ENCODE measurements at regions not wholly inside any gene's neighbourhood (a gene's known extent, or its start where the extent isn't known, plus 50 kb on each side); places are given as distances from the start of the nearest gene placed in this dataset.

DNA sequence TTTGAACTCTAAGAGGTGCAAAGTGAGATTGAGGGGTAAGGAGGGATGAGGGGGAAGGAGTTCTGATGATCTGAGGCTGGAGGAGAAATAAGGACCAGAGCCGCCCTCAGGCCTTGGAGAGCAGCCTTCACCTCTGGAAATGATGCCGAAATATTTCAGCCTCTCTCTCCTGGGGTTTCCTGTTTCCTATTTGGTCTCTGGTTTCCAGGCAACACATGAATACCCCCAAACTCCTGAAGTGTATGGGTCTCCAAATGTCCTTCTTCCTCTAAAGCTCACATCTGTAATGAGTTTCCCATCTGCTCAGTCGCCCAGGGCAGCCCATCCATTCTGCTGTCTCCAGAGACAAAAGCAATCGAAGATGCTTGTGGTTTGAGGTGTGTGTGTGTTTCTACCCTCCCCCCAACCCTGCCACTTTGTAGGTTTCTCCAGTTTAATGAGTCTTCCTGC lies 52.0 kb upstream of the FAM20B start:
- DNase-seq, result no peak
- Histone ChIP-seq H3K4me1 (ENCODE audit: insufficient read depth, low read length) (no peaks in the 10 kb centered on the region), H3K36me3 (ENCODE audit: insufficient read depth, low read length) (no peaks in the 10 kb centered on the region), H3K27me3 (ENCODE audit: insufficient read depth, low read length, poor library complexity, severe bottlenecking) (no peaks in the 10 kb centered on the region), H3K27ac (ENCODE audit: low read depth, low read length) (no peak overlapping the region), H3K9me3 (ENCODE audit: low read length) (no peaks in the 10 kb centered on the region), H3K4me3 (ENCODE audit: low read length) (no peak overlapping the region)
- Mint-ChIP-seq H3K4me1 (peaks cover 7 to 16% (median 10%) of the 10 kb centered on the region in 3 donors), H3K27me3 (peaks cover 15 to 34% of the 10 kb centered on the region in 2 donors), H3K4me3 (peak overlapping the region in 1 of 7 donors; percentile 13), H3K27ac (no peak overlapping the region), H3K9me3 (peaks cover 8 to 28% (median 22%) of the 10 kb centered on the region in 5 donors), H3K36me3 (peaks cover 0 to 26% (median 1%) of the 10 kb centered on the region in 3 donors)
- ChIA-PET POLR2A (no interaction called here), CTCF (no interaction called here)
